HepG2 (cell line): ENCODE measurements at regions not wholly inside any gene's neighbourhood (a gene's known extent, or its start where the extent isn't known, plus 50 kb on each side); places are given as distances from the start of the nearest gene placed in this dataset.

ENCODE experiments used
- ATAC-seq: fragments of 200-7000 bp; cut with Tn5 transposase; 3 replicates; pipeline ENCODE4 v1.9.1; 2020; ENCODE audit warnings: mild to moderate bottlenecking, moderate library complexity
- BruUV-seq: library from RNA; stranded (reverse); fragments of 400-500 nt; replicated peaks from 2 replicates; lab custom pipeline; 2021; lab: Mats Ljungman, UMichigan
- CTCF ChIA-PET: fragments of 300-600 bp; formaldehyde crosslinking; extraction: SDS; loops from one replicate; lab custom pipeline; 2021; ENCODE audit warnings: low total read pairs, inconsistent platforms, low intra/inter-chr PET ratio; lab: Yijun Ruan, JAX
- POLR2A ChIA-PET: fragments of 350-600 bp; sonication (Branson Sonifier 250); formaldehyde crosslinking; loops from one replicate; lab custom pipeline; 2020; ENCODE audit warnings: antibody characterized with exemption, inconsistent platforms; lab: Yijun Ruan, JAX
- DNase-seq: peaks from one replicate; pipeline ENCODE4 v3.0.0-alpha.2; 2015; ENCODE audit warnings: low spot score
- FAIRE-seq: peaks from 3 replicates; lab custom pipeline; 2011; peaks lifted over from hg19 to GRCh38; lab: Jason Lieb, UNC
- H2AFZ ChIP-seq: one replicate; pipeline ENCODE4 v1.6.1; 2011; ENCODE audit warnings: low read length, inconsistent platforms
- H3K27ac ChIP-seq: fragments of 300-600 bp; 3 replicates; pipeline ENCODE4 v1.8.0; 2011; ENCODE audit warnings: mixed run types, mild to moderate bottlenecking, mixed read lengths, low read length, inconsistent platforms; ENCODE audit not compliant: insufficient read depth; ENCODE audit errors: extremely low read length
- H3K27me3 ChIP-seq, 2 experiments: fragments of 200-600 bp in 1 of 2; 2 replicates in 1 of 2; 3 replicates in 1 of 2; pipeline versions ENCODE4 v1.6.0 to v1.8.0; 2011; ENCODE audit warnings: low read length in 2 of 2, mild to moderate bottlenecking in 2 of 2, moderate library complexity in 2 of 2, inconsistent platforms in 1 of 2; ENCODE audit not compliant: insufficient read depth in 2 of 2, control insufficient read depth in 1 of 2
- H3K36me3 ChIP-seq, 2 experiments: fragments of 200-600 bp in 1 of 2; replicated peaks in 1 of 2; 2 replicates in 1 of 2; 3 replicates in 1 of 2; pipeline versions ENCODE4 v1.5.1 to v1.8.0; 2011; ENCODE audit warnings: low read length in 2 of 2, inconsistent platforms in 1 of 2; ENCODE audit not compliant: insufficient read depth in 2 of 2, control insufficient read depth in 1 of 2
- H3K4me1 ChIP-seq: 2 replicates; pipeline ENCODE4 v1.5.1; 2012; ENCODE audit warnings: low read length, inconsistent platforms; ENCODE audit not compliant: insufficient read depth
- H3K4me2 ChIP-seq: 2 replicates; pipeline ENCODE4 v1.6.0; 2011; ENCODE audit warnings: low read depth, low read length, inconsistent platforms
- H3K4me3 ChIP-seq, 3 experiments: fragments of 200-600 bp in 1 of 3; sonication (generic), shearing (Covaris generic) in 1 of 3; replicated peaks in 1 of 3; 2 replicates each; pipeline ENCODE4 v1.5.1; 2011 to 2016; ENCODE audit warnings: low read length in 3 of 3, inconsistent platforms in 2 of 3, low read depth in 2 of 3, mild to moderate bottlenecking in 2 of 3, control low read depth in 1 of 3, mixed read lengths in 1 of 3; ENCODE audit not compliant: insufficient read depth in 1 of 3
- H3K79me2 ChIP-seq: one replicate; pipeline ENCODE4 v1.6.1; 2011; ENCODE audit warnings: low read length, inconsistent platforms; ENCODE audit not compliant: insufficient read depth
- H3K9ac ChIP-seq: 2 replicates; pipeline ENCODE4 v1.6.0; 2011; ENCODE audit warnings: mild to moderate bottlenecking, low read depth, low read length, inconsistent platforms; ENCODE audit not compliant: insufficient read depth
- H3K9me3 ChIP-seq: 2 replicates; pipeline ENCODE4 v1.5.1; 2012; ENCODE audit warnings: mild to moderate bottlenecking, low read length
- H4K20me1 ChIP-seq: 2 replicates; pipeline ENCODE4 v1.6.0; 2011; ENCODE audit warnings: inconsistent platforms, mild to moderate bottlenecking, low read length, moderate library complexity; ENCODE audit not compliant: insufficient read depth
- JUN ChIP-seq: sonication (generic); formaldehyde crosslinking; IDR thresholded peaks from 2 replicates; pipeline ENCODE4 v1.4.0; 2020; ENCODE audit warnings: mild to moderate bottlenecking, missing genetic modification reagents
- PAX8 ChIP-seq: sonication (generic); formaldehyde crosslinking; IDR thresholded peaks from 2 replicates; pipeline ENCODE4 v1.8.0; 2022; ENCODE audit warnings: mild to moderate bottlenecking, missing genetic modification reagents, borderline replicate concordance
- RXRA ChIP-seq: sonication (generic); formaldehyde crosslinking; IDR thresholded peaks from 2 replicates; pipeline ENCODE4 v1.5.1; 2020; ENCODE audit warnings: missing genetic modification reagents
- SCMH1 ChIP-seq: sonication (generic); formaldehyde crosslinking; IDR thresholded peaks from 2 replicates; pipeline ENCODE4 v1.9.0; 2021; ENCODE audit warnings: missing genetic modification reagents, mild to moderate bottlenecking, borderline replicate concordance
- SNAPC2 ChIP-seq: sonication (generic); formaldehyde crosslinking; IDR thresholded peaks from 2 replicates; pipeline ENCODE4 v1.8.1; 2022; ENCODE audit warnings: mild to moderate bottlenecking, missing genetic modification reagents
- SRSF4 ChIP-seq: fragments of 200-400 bp; formaldehyde crosslinking; IDR thresholded peaks from one replicate; pipeline ENCODE4 v1.6.1; 2018; ENCODE audit warnings: mild to moderate bottlenecking, low read depth, low read length, moderate library complexity; ENCODE audit not compliant: poor library complexity, severe bottlenecking
- STAT6 ChIP-seq: sonication (generic); formaldehyde crosslinking; IDR thresholded peaks from 2 replicates; pipeline ENCODE4 v1.4.0; 2020; ENCODE audit warnings: missing genetic modification reagents, mild to moderate bottlenecking, borderline replicate concordance
- ZNF142 ChIP-seq: sonication (generic); formaldehyde crosslinking; IDR thresholded peaks from 2 replicates; pipeline ENCODE4 v1.4.0; 2020; ENCODE audit warnings: missing genetic modification reagents
- ZNF576 ChIP-seq: sonication (generic); formaldehyde crosslinking; IDR thresholded peaks from 2 replicates; pipeline ENCODE4 v1.4.0; 2020; ENCODE audit warnings: mild to moderate bottlenecking, missing genetic modification reagents
- WGBS: methylation state at CpG from one replicate; pipeline ENCODE4 v1.1.6; 2017; ENCODE audit warnings: low lambda C conversion rate; 5-methylcytosine and 5-hydroxymethylcytosine counted together
- in situ Hi-C: cut with HindIII; loops from 2 replicates; pipeline ENCODE4 v1.10.0; 2017; ENCODE audit warnings: low pct_unique_long_range_greater_than_20kb; ENCODE audit not compliant: extremely low pct_ligation_motif_present
- intact Hi-C: fragments of 100-400 bp; cut with micrococcal nuclease; formaldehyde crosslinking; loops from one replicate; pipeline ENCODE4 v1.10.0; 2022; ENCODE audit not compliant: unreplicated experiment

GRCh38 chr10:88205842-88206446 lies 342.5 kb downstream of the PTEN start:
- WGBS = 0% methylated on average over 2 of the region's 2 CpGs
- H3K9ac ChIP-seq = no peak overlapping the region
- CTCF ChIA-PET = no interaction called here
- POLR2A ChIA-PET = no interaction called here
- no peaks in the 10 kb centered on the region for H3K9me3 ChIP-seq
- intact Hi-C loops (loop anchor here (10.0 kb wide), 1 partner anchor 179 kb away; no protein-coding TSS in a partner anchor), in situ Hi-C loops (no loop called here)
- peaks cover 4% of the 10 kb centered on the region; the same call in 1 of the 2 replicates for H3K4me1 ChIP-seq
- TF ChIP-seq SCMH1 (CRISPR knock-in tag) (no peak), SNAPC2 (CRISPR knock-in tag) (no peak), ZNF576 (CRISPR knock-in tag) (no peak), PAX8 (no peak)
- H4K20me1 ChIP-seq = no peaks in the 10 kb centered on the region
- no peaks in the 10 kb centered on the region for H3K36me3 ChIP-seq
- H3K4me2 ChIP-seq = no peak overlapping the region
- BruUV-seq = no TSS peak
- DNase-seq (no peak), ATAC-seq (no peak), FAIRE-seq (no peak)
- H3K4me3 ChIP-seq = no peak overlapping the region
- no peaks in the 10 kb centered on the region for H3K79me2 ChIP-seq
- no peak overlapping the region for H3K27ac ChIP-seq
- H3K27me3 ChIP-seq = no peaks in the 10 kb centered on the region
- H2AFZ ChIP-seq = no peak overlapping the region

- Histone ChIP-seq H3K4me1 (no peaks in the 10 kb centered on the region), H3K79me2 (no peaks in the 10 kb centered on the region), H3K36me3 (no peaks in the 10 kb centered on the region), H3K9ac (no peak overlapping the region), H3K9me3 (no peaks in the 10 kb centered on the region), H4K20me1 (no peaks in the 10 kb centered on the region), H3K27me3 (no peaks in the 10 kb centered on the region), H3K27ac (no peak overlapping the region), H3K4me3 (no peak overlapping the region), H3K4me2 (no peak overlapping the region), H2AFZ (no peak overlapping the region)
- in situ Hi-C loops (no loop called here), intact Hi-C loops (loop anchor here (10.0 kb wide), 1 partner anchor 178 kb away; no protein-coding TSS in a partner anchor)
- DNase-seq (no peak), ATAC-seq (no peak), FAIRE-seq (no peak)
- POLR2A ChIA-PET = no interaction called here
- TF ChIP-seq ZNF142 (CRISPR knock-in tag) (no peak), STAT6 (no peak), RXRA (no peak), SRSF4 (no peak), JUN (CRISPR knock-in tag) (no peak)
- 36% methylated on average over 3 of the region's 3 CpGs for WGBS
- no TSS peak for BruUV-seq
- CTCF ChIA-PET = no interaction called here
Measured at GRCh38 chr10:88207121-88207546, 343.7 kb downstream of the PTEN start.
